ENCODE measurements at regions not wholly inside any gene's neighbourhood (a gene's known extent, or its start where the extent isn't known, plus 50 kb on each side); places are given as distances from the start of the nearest gene placed in this dataset.

DNA sequence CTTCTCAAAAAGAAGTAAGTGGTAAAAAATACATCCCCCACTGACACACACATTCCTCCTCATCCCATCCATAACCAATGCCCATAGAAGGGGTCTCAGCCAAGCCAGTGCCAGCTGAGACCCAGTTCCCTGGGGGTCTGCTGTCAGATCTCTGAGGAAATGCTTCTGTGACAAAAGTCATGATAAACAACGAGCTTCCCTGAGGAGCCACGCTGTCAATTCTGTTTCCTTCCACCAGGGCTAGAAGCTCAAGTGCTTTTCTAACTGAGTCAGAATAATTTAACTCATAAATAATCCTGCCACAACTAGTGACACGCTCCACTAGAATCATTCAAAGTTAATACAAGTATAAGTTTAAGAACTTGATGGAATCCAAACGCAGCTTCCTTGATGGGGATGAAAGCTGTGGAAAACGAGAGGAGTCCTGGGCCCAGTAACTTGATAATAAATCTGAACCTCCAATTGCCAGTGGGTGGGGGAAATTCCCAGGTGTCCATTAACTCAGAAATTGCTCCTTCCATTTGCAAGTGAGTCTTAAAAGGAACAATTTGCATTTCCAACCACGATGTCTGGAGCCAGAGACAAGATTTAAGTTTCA is 348.7 kb upstream of the LMCD1 start:
- TF ChIP-seq POLR2AphosphoS5 (IDR thresholded peaks at IDR 0.05), result no peak
- no peak for TF ChIP-seq EP300 (IDR thresholded peaks at IDR 0.05)
- TF ChIP-seq, protein P1, sequence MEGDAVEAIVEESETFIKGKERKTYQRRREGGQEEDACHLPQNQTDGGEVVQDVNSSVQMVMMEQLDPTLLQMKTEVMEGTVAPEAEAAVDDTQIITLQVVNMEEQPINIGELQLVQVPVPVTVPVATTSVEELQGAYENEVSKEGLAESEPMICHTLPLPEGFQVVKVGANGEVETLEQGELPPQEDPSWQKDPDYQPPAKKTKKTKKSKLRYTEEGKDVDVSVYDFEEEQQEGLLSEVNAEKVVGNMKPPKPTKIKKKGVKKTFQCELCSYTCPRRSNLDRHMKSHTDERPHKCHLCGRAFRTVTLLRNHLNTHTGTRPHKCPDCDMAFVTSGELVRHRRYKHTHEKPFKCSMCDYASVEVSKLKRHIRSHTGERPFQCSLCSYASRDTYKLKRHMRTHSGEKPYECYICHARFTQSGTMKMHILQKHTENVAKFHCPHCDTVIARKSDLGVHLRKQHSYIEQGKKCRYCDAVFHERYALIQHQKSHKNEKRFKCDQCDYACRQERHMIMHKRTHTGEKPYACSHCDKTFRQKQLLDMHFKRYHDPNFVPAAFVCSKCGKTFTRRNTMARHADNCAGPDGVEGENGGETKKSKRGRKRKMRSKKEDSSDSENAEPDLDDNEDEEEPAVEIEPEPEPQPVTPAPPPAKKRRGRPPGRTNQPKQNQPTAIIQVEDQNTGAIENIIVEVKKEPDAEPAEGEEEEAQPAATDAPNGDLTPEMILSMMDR (IDR thresholded peaks at IDR 0.05), result no peak
- TF ChIP-seq POLR2A (IDR thresholded peaks at IDR 0.05), result no peak

All from stomach (tissue), 4 donors.